HG02870 (cell line): ENCODE measurements at regions not wholly inside any gene's neighbourhood (a gene's known extent, or its start where the extent isn't known, plus 50 kb on each side); places are given as distances from the start of the nearest gene placed in this dataset.
"Not testable (repeated sequence)": the region's sequence is repeated elsewhere in the genome, so short reads cannot be mapped to it uniquely, and the experiment has no call there.

ENCODE experiments used
- ATAC-seq: cut with Tn5 transposase; IDR thresholded peaks from one replicate; pipeline ENCODE4 v1.9.1; 2021; ENCODE audit warnings: mild to moderate bottlenecking, moderate library complexity; ENCODE audit not compliant: unreplicated experiment

- ATAC-seq: no peak
Observed at GRCh38 chr10:34058845-34059614, 724.6 kb upstream of the NRP1 start.

GRCh38 chr10:34055410-34055985, 721.0 kb upstream of the NRP1 start:
- not testable (repeated sequence) for ATAC-seq

- no peak for ATAC-seq
Observed at GRCh38 chr10:34049887-34050286, 715.4 kb upstream of the NRP1 start.

GRCh38 chr10:34049469-34049868, 715.0 kb upstream of the NRP1 start:
- no peak for ATAC-seq

- no peak for ATAC-seq
Observed at GRCh38 chr10:34047389-34047788, 712.9 kb upstream of the NRP1 start.

GRCh38 chr10:34046506-34047034, 712.1 kb upstream of the NRP1 start:
- no peak for ATAC-seq

GRCh38 chr10:34045571-34046190, 711.2 kb upstream of the NRP1 start:
- no peak for ATAC-seq

- ATAC-seq: no peak
Observed at GRCh38 chr10:34041871-34042270, 707.4 kb upstream of the NRP1 start.

GRCh38 chr10:34037499-34037898, 703.0 kb upstream of the NRP1 start:
- ATAC-seq: no peak

- not testable (repeated sequence) for ATAC-seq
Observed at GRCh38 chr10:34035241-34035790, 700.8 kb upstream of the NRP1 start.

- ATAC-seq: no peak
Observed at GRCh38 chr10:34033078-34033477, 698.6 kb upstream of the NRP1 start.

- ATAC-seq: no peak
Observed at GRCh38 chr10:34032564-34032963, 698.1 kb upstream of the NRP1 start.

- ATAC-seq: no peak
Observed at GRCh38 chr10:34031400-34031799, 696.9 kb upstream of the NRP1 start.

GRCh38 chr10:34029455-34029854, 695.0 kb upstream of the NRP1 start:
- ATAC-seq: no peak

GRCh38 chr10:34028936-34029335, 694.5 kb upstream of the NRP1 start:
- ATAC-seq: no peak

GRCh38 chr10:34024693-34025425, 690.4 kb upstream of the NRP1 start:
- ATAC-seq: no peak

- ATAC-seq: no peak
Observed at GRCh38 chr10:34024282-34024681, 689.8 kb upstream of the NRP1 start.

- no peak for ATAC-seq
Observed at GRCh38 chr10:34022195-34022594, 687.7 kb upstream of the NRP1 start.

- ATAC-seq: no peak
Observed at GRCh38 chr10:34018784-34019183, 684.3 kb upstream of the NRP1 start.

GRCh38 chr10:34018129-34018528, 683.7 kb upstream of the NRP1 start:
- ATAC-seq: peak; percentile 48

- no peak for ATAC-seq
Observed at GRCh38 chr10:34017281-34017680, 682.8 kb upstream of the NRP1 start.
